ENCODE measurements at regions not wholly inside any gene's neighbourhood (a gene's known extent, or its start where the extent isn't known, plus 50 kb on each side); places are given as distances from the start of the nearest gene placed in this dataset.

- no peak for ATAC-seq (ENCODE audit: low read depth)
- no TSS peak for BruUV-seq (replicated peaks)
- no peaks in the 10 kb centered on the region for H3K4me1 ChIP-seq (ENCODE audit: control insufficient read depth, insufficient read depth, low read length)
Observed at GRCh38 chr6:1445650-1446330, 56.4 kb downstream of the FOXF2 start.

More at GRCh38 chr6:1445650-1446330, 56.4 kb downstream of the FOXF2 start:
- Histone ChIP-seq H4K5ac (ENCODE audit: low read depth, low read length) (no peak overlapping the region), H3K9ac (ENCODE audit: low read depth, low read length) (no peak overlapping the region), H3K4me2 (ENCODE audit: low read depth, low read length) (no peak overlapping the region), H4K91ac (ENCODE audit: insufficient read depth, low read depth, low read length) (no peak overlapping the region), H2BK120ac (ENCODE audit: low read depth, low read length) (no peak overlapping the region), H2AK5ac (ENCODE audit: low read depth, low read length) (no peak overlapping the region), H3K14ac (replicated peaks; ENCODE audit: low read depth, low read length) (no peak overlapping the region), H4K20me1 (ENCODE audit: insufficient read depth, low read length) (no peaks in the 10 kb centered on the region), H3K27me3 (ENCODE audit: control insufficient read depth, insufficient read depth, low read length) (peaks cover 22% of the 10 kb centered on the region), H2BK5ac (ENCODE audit: low read depth, low read length, poor library complexity, severe bottlenecking) (no peak overlapping the region), H3K23ac (ENCODE audit: low read depth, low read length) (no peak overlapping the region), H3K36me3 (ENCODE audit: control insufficient read depth, insufficient read depth, low read length) (no peaks in the 10 kb centered on the region), H2BK15ac (ENCODE audit: low read depth, low read length) (no peak overlapping the region), H3K4me3 (ENCODE audit: insufficient read depth, low read depth, low read length) (no peak overlapping the region), H3K18ac (ENCODE audit: low read depth, low read length) (no peak overlapping the region), H2BK20ac (ENCODE audit: low read depth, low read length) (no peak overlapping the region), H3K27ac (ENCODE audit: insufficient read depth, low read length) (no peak overlapping the region), H3K56ac (ENCODE audit: extremely low read depth, insufficient read depth, low read length) (no peak overlapping the region), H2AK9ac (replicated peaks; ENCODE audit: low read depth, low read length, poor library complexity) (no peak overlapping the region), H2AFZ (replicated peaks; ENCODE audit: low read length, poor library complexity) (no peak overlapping the region), H3K79me1 (ENCODE audit: low read depth in 1 of 2, low read length in 2 of 2) (no peaks in the 10 kb centered on the region), H3K9me3 (ENCODE audit: control insufficient read depth, insufficient read depth, low read length) (peaks cover 2% of the 10 kb centered on the region; the same call in 1 of the 2 replicates), H3K9me1 (ENCODE audit: insufficient read depth, low read length) (no peaks in the 10 kb centered on the region), H4K8ac (ENCODE audit: low read depth in 2 of 2, low read length in 2 of 2) (no peak overlapping the region), H3K4ac (ENCODE audit: low read depth, low read length) (no peak overlapping the region)
- intact Hi-C loops (cut with micrococcal nuclease) (no loop called here), dilution Hi-C loops (cut with HindIII; ENCODE audit: low sequenced_read_pairs, unreplicated experiment) (no loop called here), in situ Hi-C loops (cut with MboI; ENCODE audit: low sequenced_read_pairs) (no loop called here)
- 76% methylated on average over 14 of the region's 21 CpGs; no CpG with 5 or more reads in 1 of the 2 experiments for WGBS, 2 experiments (ENCODE audit: extremely low coverage in 2 of 2, insufficient read length in 1 of 2)
- no peak for TF ChIP-seq FOS (IDR thresholded peaks at IDR 0.05; ENCODE audit: low read depth, low read length)
- TF ChIP-seq CHD1 (IDR thresholded peaks at IDR 0.05; ENCODE audit: low read depth, low read length) = no peak
- TF ChIP-seq, protein P1, sequence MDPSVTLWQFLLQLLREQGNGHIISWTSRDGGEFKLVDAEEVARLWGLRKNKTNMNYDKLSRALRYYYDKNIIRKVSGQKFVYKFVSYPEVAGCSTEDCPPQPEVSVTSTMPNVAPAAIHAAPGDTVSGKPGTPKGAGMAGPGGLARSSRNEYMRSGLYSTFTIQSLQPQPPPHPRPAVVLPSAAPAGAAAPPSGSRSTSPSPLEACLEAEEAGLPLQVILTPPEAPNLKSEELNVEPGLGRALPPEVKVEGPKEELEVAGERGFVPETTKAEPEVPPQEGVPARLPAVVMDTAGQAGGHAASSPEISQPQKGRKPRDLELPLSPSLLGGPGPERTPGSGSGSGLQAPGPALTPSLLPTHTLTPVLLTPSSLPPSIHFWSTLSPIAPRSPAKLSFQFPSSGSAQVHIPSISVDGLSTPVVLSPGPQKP (IDR thresholded peaks at IDR 0.05; ENCODE audit: borderline replicate concordance, low read depth, low read length) = no peak
- ChIA-PET POLR2A (ENCODE audit: unreplicated experiment) (no interaction called here), CTCF (no interaction called here)
- DNase-seq = no peak

All from IMR-90 (cell line).